Lower leg skin (tissue), 4 donors: ENCODE measurements at regions not wholly inside any gene's neighbourhood (a gene's known extent, or its start where the extent isn't known, plus 50 kb on each side); places are given as distances from the start of the nearest gene placed in this dataset.

Experiments used
- DNase-seq, 2 donors: peaks; one replicate each; pipeline ENCODE4 v3.0.0-alpha.2; 2019; ENCODE audit warnings: low spot score in 2 of 2
- H3K4me3 ChIP-seq: fragments of 200-600 bp; sonication (generic); 2 replicates; pipeline ENCODE4 v1.5.1; 2017; ENCODE audit warnings: mild to moderate bottlenecking, low read depth; ENCODE audit not compliant: poor library complexity, severe bottlenecking
- CTCF ChIP-seq, 3 donors: fragments of 450-650 bp; IDR thresholded peaks; one replicate each; pipeline ENCODE4 v1.5.1; 2016; ENCODE audit warnings: antibody characterized with exemption in 3 of 3, mild to moderate bottlenecking in 3 of 3, moderate library complexity in 2 of 3
- POLR2A ChIP-seq, 2 donors: fragments of 450-650 bp; IDR thresholded peaks; one replicate each; pipeline ENCODE4 v1.6.1; 2016 to 2017; ENCODE audit warnings: antibody characterized with exemption in 2 of 2, mild to moderate bottlenecking in 1 of 2, moderate library complexity in 1 of 2
- WGBS, 2 donors: methylation state at CpG; one replicate each; pipeline ENCODE4 v1.1.5; 2018; 5-methylcytosine and 5-hydroxymethylcytosine counted together
- intact Hi-C: fragments of 100-400 bp; cut with DNase I; formaldehyde crosslinking; loops from one replicate; pipeline ENCODE4 v1.15.0; 2023; ENCODE audit warnings: low total_unique reads

- 75 to 79% methylated on average over 11 of the region's 11 CpGs for WGBS, 2 donors
- no peak overlapping the region for H3K4me3 ChIP-seq
- TF ChIP-seq POLR2A (IDR thresholded peaks at IDR 0.05) (no peak), CTCF (IDR thresholded peaks at IDR 0.05) (no peak)
These were observed 191.2 kb downstream of the TLE3 start for GRCh38 chr15:69906256-69907185.

GRCh38 chr15:69908060-69908459 is 189.7 kb downstream of the TLE3 start:
- no peak for DNase-seq
- intact Hi-C loops = no loop called here
- no peak overlapping the region for H3K4me3 ChIP-seq
- WGBS, 2 donors = 77 to 83% methylated on average over 1 of the region's 1 CpG
- TF ChIP-seq CTCF (IDR thresholded peaks at IDR 0.05) (no peak), POLR2A (IDR thresholded peaks at IDR 0.05) (no peak)

More at GRCh38 chr15:69906256-69907185, 191.2 kb downstream of the TLE3 start:
- no peak for DNase-seq
- intact Hi-C loops = no loop called here

- no peak for TF ChIP-seq CTCF (IDR thresholded peaks at IDR 0.05)
- TF ChIP-seq POLR2A (IDR thresholded peaks at IDR 0.05) = no peak
- DNase-seq = no peak
- intact Hi-C loops = no loop called here
- H3K4me3 ChIP-seq = no peak overlapping the region
- WGBS, 2 donors = 89% methylated on average over 15 of the region's 15 CpGs
These were observed 188.9 kb downstream of the TLE3 start for GRCh38 chr15:69908590-69909420.

- intact Hi-C loops = no loop called here
- 65 to 71% methylated on average over 7 of the region's 7 CpGs for WGBS, 2 donors
- no peak for TF ChIP-seq POLR2A (IDR thresholded peaks at IDR 0.05)
- no peak for TF ChIP-seq CTCF (IDR thresholded peaks at IDR 0.05)
These were observed 187.8 kb downstream of the TLE3 start for GRCh38 chr15:69909719-69910444.

GRCh38 chr15:69910514-69910913 is 187.2 kb downstream of the TLE3 start:
- H3K4me3 ChIP-seq = no peak overlapping the region
- no peak for TF ChIP-seq POLR2A (IDR thresholded peaks at IDR 0.05)
- TF ChIP-seq CTCF (IDR thresholded peaks at IDR 0.05) = no peak
- WGBS, 2 donors = 78% methylated on average over 2 of the region's 2 CpGs
- no peak for DNase-seq
- intact Hi-C loops = no loop called here

More at GRCh38 chr15:69909719-69910444, 187.8 kb downstream of the TLE3 start:
- no peak overlapping the region for H3K4me3 ChIP-seq
- DNase-seq = no peak
